Vagina (tissue), 2 donors: ENCODE measurements at regions not wholly inside any gene's neighbourhood (a gene's known extent, or its start where the extent isn't known, plus 50 kb on each side); places are given as distances from the start of the nearest gene placed in this dataset.

Experiments used
- DNase-seq, 2 donors: peaks; one replicate each; pipeline ENCODE4 v3.0.0-alpha.2; 2017; ENCODE audit errors: extremely low spot score in 2 of 2
- H3K27ac ChIP-seq: fragments of 200-600 bp; sonication (generic); one replicate; pipeline ENCODE4 v1.5.1; 2019
- H3K27me3 ChIP-seq: fragments of 200-600 bp; sonication (generic); one replicate; pipeline ENCODE4 v1.5.1; 2019
- H3K36me3 ChIP-seq, 2 donors: fragments of 200-600 bp; sonication (generic); one replicate each; pipeline ENCODE4 v1.5.1; 2017 to 2019
- H3K4me1 ChIP-seq: fragments of 200-600 bp; sonication (generic); one replicate; pipeline ENCODE4 v1.5.1; 2019
- H3K4me3 ChIP-seq, 2 donors: fragments of 200-600 bp; sonication (generic); 1 replicate in 1 of 2; 2 replicates in 1 of 2; pipeline ENCODE4 v1.5.1; 2016 to 2019
- H3K9me3 ChIP-seq: fragments of 200-600 bp; sonication (generic); one replicate; pipeline ENCODE4 v1.5.1; 2019
- CTCF ChIP-seq, 3 experiments: fragments of 450-650 bp in 2 of 3; fragments of 200-600 bp in 1 of 3; sonication (generic) in 1 of 3; IDR thresholded peaks; one replicate each; pipeline ENCODE4 v1.5.1; 2017 to 2019; ENCODE audit warnings: antibody characterized with exemption in 3 of 3, mild to moderate bottlenecking in 2 of 3, moderate library complexity in 2 of 3
- POLR2A ChIP-seq, 2 donors: fragments of 450-650 bp; IDR thresholded peaks; one replicate each; pipeline ENCODE4 v1.6.1; 2017; ENCODE audit warnings: antibody characterized with exemption in 2 of 2, mild to moderate bottlenecking in 2 of 2, moderate library complexity in 2 of 2
- POLR2AphosphoS5 ChIP-seq, 2 donors: sonication (generic); formaldehyde crosslinking; IDR thresholded peaks; one replicate each; pipeline ENCODE4 v1.9.0; 2017; ENCODE audit warnings: antibody characterized with exemption in 2 of 2, mild to moderate bottlenecking in 2 of 2, low read depth in 1 of 2; ENCODE audit not compliant: insufficient read depth in 1 of 2
- intact Hi-C: fragments of 100-400 bp; cut with DNase I; formaldehyde crosslinking; loops from one replicate; pipeline ENCODE4 v1.15.1; 2023

- no peaks in the 10 kb centered on the region for H3K9me3 ChIP-seq
- no peak for TF ChIP-seq POLR2A (IDR thresholded peaks at IDR 0.05)
- no peak for TF ChIP-seq CTCF (IDR thresholded peaks at IDR 0.05)
- TF ChIP-seq POLR2AphosphoS5 (IDR thresholded peaks at IDR 0.05; ENCODE audit: insufficient read depth in 1 of 2, low read depth in 1 of 2), result no peak
- H3K4me3 ChIP-seq, result no peak overlapping the region
- intact Hi-C loops, result no loop called here
- no peaks in the 10 kb centered on the region for H3K4me1 ChIP-seq
- no peak overlapping the region for H3K27ac ChIP-seq
- no peaks in the 10 kb centered on the region for H3K27me3 ChIP-seq
- H3K36me3 ChIP-seq, result no peaks in the 10 kb centered on the region
- DNase-seq, result no peak
Measured at GRCh38 chr20:52622081-52622480, 350.1 kb upstream of the TSHZ2 start.

- DNase-seq, result no peak
- Histone ChIP-seq H3K27ac (no peak overlapping the region), H3K27me3 (no peaks in the 10 kb centered on the region), H3K4me3 (no peak overlapping the region), H3K9me3 (no peaks in the 10 kb centered on the region), H3K4me1 (no peaks in the 10 kb centered on the region), H3K36me3 (no peaks in the 10 kb centered on the region)
- intact Hi-C loops, result no loop called here
- TF ChIP-seq POLR2A (IDR thresholded peaks at IDR 0.05) (no peak), CTCF (IDR thresholded peaks at IDR 0.05) (no peak)
Measured at GRCh38 chr20:52621401-52621800, 350.8 kb upstream of the TSHZ2 start.

GRCh38 chr20:52619671-52620070 is 352.5 kb upstream of the TSHZ2 start:
- intact Hi-C loops, result no loop called here
- no peaks in the 10 kb centered on the region for H3K9me3 ChIP-seq
- H3K4me3 ChIP-seq, result no peak overlapping the region
- no peaks in the 10 kb centered on the region for H3K36me3 ChIP-seq
- TF ChIP-seq CTCF (IDR thresholded peaks at IDR 0.05), result no peak
- no peak for TF ChIP-seq POLR2AphosphoS5 (IDR thresholded peaks at IDR 0.05; ENCODE audit: insufficient read depth in 1 of 2, low read depth in 1 of 2)
- TF ChIP-seq POLR2A (IDR thresholded peaks at IDR 0.05), result no peak
- no peaks in the 10 kb centered on the region for H3K27me3 ChIP-seq
- no peak overlapping the region for H3K27ac ChIP-seq
- no peak for DNase-seq
- no peaks in the 10 kb centered on the region for H3K4me1 ChIP-seq

- H3K27ac ChIP-seq, result no peak overlapping the region
- H3K9me3 ChIP-seq, result no peaks in the 10 kb centered on the region
- no peak overlapping the region for H3K4me3 ChIP-seq
- no peaks in the 10 kb centered on the region for H3K4me1 ChIP-seq
- no peak for DNase-seq
- no peak for TF ChIP-seq CTCF (IDR thresholded peaks at IDR 0.05)
- no peak for TF ChIP-seq POLR2A (IDR thresholded peaks at IDR 0.05)
- no peak for TF ChIP-seq POLR2AphosphoS5 (IDR thresholded peaks at IDR 0.05; ENCODE audit: insufficient read depth in 1 of 2, low read depth in 1 of 2)
- no peaks in the 10 kb centered on the region for H3K36me3 ChIP-seq
- no peaks in the 10 kb centered on the region for H3K27me3 ChIP-seq
- intact Hi-C loops, result no loop called here
Measured at GRCh38 chr20:52619101-52619500, 353.1 kb upstream of the TSHZ2 start.

- Histone ChIP-seq H3K4me1 (no peaks in the 10 kb centered on the region), H3K27me3 (no peaks in the 10 kb centered on the region), H3K9me3 (no peaks in the 10 kb centered on the region), H3K36me3 (no peaks in the 10 kb centered on the region), H3K27ac (no peak overlapping the region), H3K4me3 (no peak overlapping the region)
- intact Hi-C loops, result no loop called here
- no peak for DNase-seq
- TF ChIP-seq CTCF (IDR thresholded peaks at IDR 0.05) (no peak), POLR2AphosphoS5 (IDR thresholded peaks at IDR 0.05; ENCODE audit: insufficient read depth in 1 of 2, low read depth in 1 of 2) (no peak), POLR2A (IDR thresholded peaks at IDR 0.05) (no peak)
Measured at GRCh38 chr20:52616629-52617028, 355.5 kb upstream of the TSHZ2 start.
